ENCODE measurements at regions not wholly inside any gene's neighbourhood (a gene's known extent, or its start where the extent isn't known, plus 50 kb on each side); places are given as distances from the start of the nearest gene placed in this dataset.

- DNase-seq (ENCODE audit: low spot score), result no peak
- intact Hi-C loops (cut with DNase I), result no loop called here
Observed at GRCh38 chr4:74632634-74633033, 161.7 kb downstream of the BTC start.

GRCh38 chr4:74635074-74635473, 159.2 kb downstream of the BTC start:
- intact Hi-C loops (cut with DNase I), result no loop called here

GRCh38 chr4:74635490-74636123, 158.7 kb downstream of the BTC start:
- intact Hi-C loops (cut with DNase I), result no loop called here
- DNase-seq (ENCODE audit: low spot score), result no peak

More at GRCh38 chr4:74635074-74635473, 159.2 kb downstream of the BTC start:
- no peak for DNase-seq (ENCODE audit: low spot score)

GRCh38 chr4:74638001-74638400, 156.3 kb downstream of the BTC start:
- intact Hi-C loops (cut with DNase I), result no loop called here

GRCh38 chr4:74638689-74639088, 155.6 kb downstream of the BTC start:
- no peak for DNase-seq (ENCODE audit: low spot score)

More at GRCh38 chr4:74638001-74638400, 156.3 kb downstream of the BTC start:
- no peak for DNase-seq (ENCODE audit: low spot score)

GRCh38 chr4:74640111-74640903, 154.0 kb downstream of the BTC start:
- DNase-seq (ENCODE audit: low spot score), result no peak
- intact Hi-C loops (cut with DNase I), result no loop called here

More at GRCh38 chr4:74638689-74639088, 155.6 kb downstream of the BTC start:
- intact Hi-C loops (cut with DNase I), result no loop called here

- intact Hi-C loops (cut with DNase I), result no loop called here
- DNase-seq (ENCODE audit: low spot score), result no peak
Observed at GRCh38 chr4:74642006-74642405, 152.3 kb downstream of the BTC start.

- intact Hi-C loops (cut with DNase I), result no loop called here
- no peak for DNase-seq (ENCODE audit: low spot score)
Observed at GRCh38 chr4:74649193-74649592, 145.1 kb downstream of the BTC start.

GRCh38 chr4:74651198-74651597, 143.1 kb downstream of the BTC start:
- intact Hi-C loops (cut with DNase I), result no loop called here

GRCh38 chr4:74653331-74654229, 140.7 kb downstream of the BTC start:
- DNase-seq (ENCODE audit: low spot score), result no peak
- intact Hi-C loops (cut with DNase I), result no loop called here

More at GRCh38 chr4:74651198-74651597, 143.1 kb downstream of the BTC start:
- DNase-seq (ENCODE audit: low spot score), result no peak

- no peak for DNase-seq (ENCODE audit: low spot score)
- intact Hi-C loops (cut with DNase I), result no loop called here
Observed at GRCh38 chr4:74654230-74654681, 140.1 kb downstream of the BTC start.

GRCh38 chr4:74656596-74656995, 137.7 kb downstream of the BTC start:
- no peak for DNase-seq (ENCODE audit: low spot score)
- intact Hi-C loops (cut with DNase I), result no loop called here

GRCh38 chr4:74658116-74658515, 136.2 kb downstream of the BTC start:
- intact Hi-C loops (cut with DNase I), result no loop called here
- DNase-seq (ENCODE audit: low spot score), result no peak

- intact Hi-C loops (cut with DNase I), result no loop called here
- DNase-seq (ENCODE audit: low spot score), result no peak
Observed at GRCh38 chr4:74659576-74660411, 134.5 kb downstream of the BTC start.

GRCh38 chr4:74660866-74661265, 133.5 kb downstream of the BTC start:
- intact Hi-C loops (cut with DNase I), result no loop called here
- DNase-seq (ENCODE audit: low spot score), result no peak

- intact Hi-C loops (cut with DNase I), result no loop called here
- DNase-seq (ENCODE audit: low spot score), result no peak
Observed at GRCh38 chr4:74661427-74662201, 132.7 kb downstream of the BTC start.

GRCh38 chr4:74663631-74664030, 130.7 kb downstream of the BTC start:
- DNase-seq (ENCODE audit: low spot score), result no peak
- intact Hi-C loops (cut with DNase I), result no loop called here

- no peak for DNase-seq (ENCODE audit: low spot score)
- intact Hi-C loops (cut with DNase I), result no loop called here
Observed at GRCh38 chr4:74665346-74665745, 129.0 kb downstream of the BTC start.

Data from cardiac septum (tissue), 1 donor.